ENCODE measurements at regions not wholly inside any gene's neighbourhood (a gene's known extent, or its start where the extent isn't known, plus 50 kb on each side); places are given as distances from the start of the nearest gene placed in this dataset.
"Not testable (repeated sequence)": the region's sequence is repeated elsewhere in the genome, so short reads cannot be mapped to it uniquely, and the experiment has no call there.

GRCh38 chr13:71289980-71290379 lies 577.0 kb downstream of the DACH1 start:
- TF ChIP-seq CTCF, POLR2A (IDR thresholded peaks at IDR 0.05): not testable (repeated sequence)
